Activated CD4-positive, CD25-positive, alpha-beta regulatory T cell treated with anti-CD3 and anti-CD28 coated beads, Interleukin-2, amount 50 U/mL, for 24 hours (primary cell): ENCODE measurements at regions not wholly inside any gene's neighbourhood (a gene's known extent, or its start where the extent isn't known, plus 50 kb on each side); places are given as distances from the start of the nearest gene placed in this dataset.
"Not testable (repeated sequence)": the region's sequence is repeated elsewhere in the genome, so short reads cannot be mapped to it uniquely, and the experiment has no call there.

Experiments
- ATAC-seq, 2 donors: fragments of 150-1000 bp; cut with Tn5 transposase; one replicate each; pipeline ENCODE4 v1.10.0; 2021; ENCODE audit warnings: mild to moderate bottlenecking in 1 of 2, moderate library complexity in 1 of 2

GRCh38 chr1:88597973-88598372, 86.1 kb upstream of the PKN2 start:
- not testable (repeated sequence) for ATAC-seq

- no peak for ATAC-seq
These were observed 75.7 kb upstream of the PKN2 start for GRCh38 chr1:88608139-88608943.

GRCh38 chr1:88609051-88609450, 75.0 kb upstream of the PKN2 start:
- no peak for ATAC-seq

GRCh38 chr1:88610687-88611086, 73.4 kb upstream of the PKN2 start:
- no peak for ATAC-seq

GRCh38 chr1:88612292-88612691, 71.8 kb upstream of the PKN2 start:
- ATAC-seq: no peak

GRCh38 chr1:88612773-88613172, 71.3 kb upstream of the PKN2 start:
- ATAC-seq: no peak

GRCh38 chr1:88618331-88618730, 65.7 kb upstream of the PKN2 start:
- no peak for ATAC-seq

- ATAC-seq: not testable (repeated sequence)
These were observed 61.0 kb upstream of the PKN2 start for GRCh38 chr1:88623101-88623500.
